Ovary (tissue), 3 donors: ENCODE measurements at regions not wholly inside any gene's neighbourhood (a gene's known extent, or its start where the extent isn't known, plus 50 kb on each side); places are given as distances from the start of the nearest gene placed in this dataset.
"Not testable (repeated sequence)": the region's sequence is repeated elsewhere in the genome, so short reads cannot be mapped to it uniquely, and the experiment has no call there.

Experiments used
- EP300 ChIP-seq: sonication (generic); formaldehyde crosslinking; IDR thresholded peaks from one replicate; pipeline ENCODE4 v1.6.1; 2017; ENCODE audit warnings: antibody characterized with exemption
- POLR2A ChIP-seq: fragments of 450-650 bp; IDR thresholded peaks from one replicate; pipeline ENCODE4 v1.6.1; 2017; ENCODE audit warnings: antibody characterized with exemption, mild to moderate bottlenecking, moderate library complexity
- TF ChIP-seq, protein P1 (sequence below), 3 donors: fragments of 450-650 bp in 2 of 3; fragments of 200-600 bp in 1 of 3; IDR thresholded peaks; one replicate each; pipeline versions ENCODE4 v1.5.1 to v1.8.0; 2016 to 2022; ENCODE audit warnings: antibody characterized with exemption in 3 of 3, mild to moderate bottlenecking in 1 of 3
- donor health status: DM: no; HTN: no; CAD: no.

DNA sequence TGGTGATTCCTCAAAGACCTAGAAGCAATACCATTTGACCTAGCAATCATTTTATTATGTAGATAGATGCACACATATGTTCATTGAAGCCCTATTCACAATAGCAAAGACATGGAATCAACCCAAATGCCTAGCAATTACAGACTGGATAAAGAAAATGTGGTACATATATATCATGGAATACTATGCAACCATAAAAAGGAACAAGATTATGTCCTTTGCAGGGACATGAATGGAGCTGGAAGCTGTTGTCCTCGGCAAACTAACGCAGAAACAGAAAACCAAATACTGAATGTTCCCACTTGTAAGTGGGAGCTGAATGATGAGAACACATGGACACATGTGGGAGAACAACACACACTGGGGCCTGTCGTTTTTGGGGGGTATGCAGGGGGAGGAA is 269.8 kb downstream of the CGGBP1 start:
- TF ChIP-seq, protein P1, sequence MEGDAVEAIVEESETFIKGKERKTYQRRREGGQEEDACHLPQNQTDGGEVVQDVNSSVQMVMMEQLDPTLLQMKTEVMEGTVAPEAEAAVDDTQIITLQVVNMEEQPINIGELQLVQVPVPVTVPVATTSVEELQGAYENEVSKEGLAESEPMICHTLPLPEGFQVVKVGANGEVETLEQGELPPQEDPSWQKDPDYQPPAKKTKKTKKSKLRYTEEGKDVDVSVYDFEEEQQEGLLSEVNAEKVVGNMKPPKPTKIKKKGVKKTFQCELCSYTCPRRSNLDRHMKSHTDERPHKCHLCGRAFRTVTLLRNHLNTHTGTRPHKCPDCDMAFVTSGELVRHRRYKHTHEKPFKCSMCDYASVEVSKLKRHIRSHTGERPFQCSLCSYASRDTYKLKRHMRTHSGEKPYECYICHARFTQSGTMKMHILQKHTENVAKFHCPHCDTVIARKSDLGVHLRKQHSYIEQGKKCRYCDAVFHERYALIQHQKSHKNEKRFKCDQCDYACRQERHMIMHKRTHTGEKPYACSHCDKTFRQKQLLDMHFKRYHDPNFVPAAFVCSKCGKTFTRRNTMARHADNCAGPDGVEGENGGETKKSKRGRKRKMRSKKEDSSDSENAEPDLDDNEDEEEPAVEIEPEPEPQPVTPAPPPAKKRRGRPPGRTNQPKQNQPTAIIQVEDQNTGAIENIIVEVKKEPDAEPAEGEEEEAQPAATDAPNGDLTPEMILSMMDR (IDR thresholded peaks at IDR 0.05): not testable (repeated sequence)
- not testable (repeated sequence) for TF ChIP-seq POLR2A, EP300
